ENCODE measurements at regions not wholly inside any gene's neighbourhood (a gene's known extent, or its start where the extent isn't known, plus 50 kb on each side); places are given as distances from the start of the nearest gene placed in this dataset.

DNA sequence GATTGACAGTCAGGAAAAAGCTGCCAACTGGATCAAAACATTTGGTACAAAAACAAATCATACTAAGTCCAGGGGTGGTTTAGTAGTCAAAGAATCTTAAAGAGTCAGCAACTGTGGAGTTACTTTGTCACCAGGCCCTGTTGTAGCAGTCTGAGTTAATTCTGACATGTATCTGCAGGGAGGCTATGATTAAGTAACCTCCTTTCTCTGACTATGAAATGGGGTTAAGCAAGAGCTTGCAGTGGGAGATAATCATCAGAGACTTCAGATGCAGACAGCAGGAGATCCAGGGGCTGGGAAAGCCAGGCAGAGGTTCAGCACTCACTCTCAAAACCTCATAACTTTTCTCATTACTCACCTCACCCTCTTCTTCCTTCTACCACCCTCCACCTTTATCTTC is 99.2 kb upstream of the BTG3 start:
- Histone ChIP-seq H2AFZ (no peak overlapping the region), H3K36me3 (replicated peaks; ENCODE audit: insufficient read depth, low read depth) (no peaks in the 10 kb centered on the region), H3K4me2 (no peak overlapping the region), H3K9me2 (replicated peaks; ENCODE audit: insufficient read depth) (no peaks in the 10 kb centered on the region), H3K4me1 (ENCODE audit: insufficient read depth) (no peaks in the 10 kb centered on the region), H3K9me3 (ENCODE audit: low read depth) (no peaks in the 10 kb centered on the region), H3K4me3 (no peak overlapping the region), H3K27ac (no peak overlapping the region), H4K20me1 (ENCODE audit: insufficient read depth, poor library complexity, severe bottlenecking) (no peaks in the 10 kb centered on the region), H3K27me3 (no peaks in the 10 kb centered on the region), H3K79me2 (no peaks in the 10 kb centered on the region)
- no peak for DNase-seq (ENCODE audit: low spot score)
- TF ChIP-seq EZH2 (IDR thresholded peaks at IDR 0.05; ENCODE audit: borderline replicate concordance) (no peak), EZH2phosphoT487 (IDR thresholded peaks at IDR 0.05; ENCODE audit: low read depth, severe bottlenecking, unreplicated experiment) (no peak)
- TF ChIP-seq, protein P1, sequence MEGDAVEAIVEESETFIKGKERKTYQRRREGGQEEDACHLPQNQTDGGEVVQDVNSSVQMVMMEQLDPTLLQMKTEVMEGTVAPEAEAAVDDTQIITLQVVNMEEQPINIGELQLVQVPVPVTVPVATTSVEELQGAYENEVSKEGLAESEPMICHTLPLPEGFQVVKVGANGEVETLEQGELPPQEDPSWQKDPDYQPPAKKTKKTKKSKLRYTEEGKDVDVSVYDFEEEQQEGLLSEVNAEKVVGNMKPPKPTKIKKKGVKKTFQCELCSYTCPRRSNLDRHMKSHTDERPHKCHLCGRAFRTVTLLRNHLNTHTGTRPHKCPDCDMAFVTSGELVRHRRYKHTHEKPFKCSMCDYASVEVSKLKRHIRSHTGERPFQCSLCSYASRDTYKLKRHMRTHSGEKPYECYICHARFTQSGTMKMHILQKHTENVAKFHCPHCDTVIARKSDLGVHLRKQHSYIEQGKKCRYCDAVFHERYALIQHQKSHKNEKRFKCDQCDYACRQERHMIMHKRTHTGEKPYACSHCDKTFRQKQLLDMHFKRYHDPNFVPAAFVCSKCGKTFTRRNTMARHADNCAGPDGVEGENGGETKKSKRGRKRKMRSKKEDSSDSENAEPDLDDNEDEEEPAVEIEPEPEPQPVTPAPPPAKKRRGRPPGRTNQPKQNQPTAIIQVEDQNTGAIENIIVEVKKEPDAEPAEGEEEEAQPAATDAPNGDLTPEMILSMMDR (IDR thresholded peaks at IDR 0.05; ENCODE audit: poor library complexity) = no peak

DNA sequence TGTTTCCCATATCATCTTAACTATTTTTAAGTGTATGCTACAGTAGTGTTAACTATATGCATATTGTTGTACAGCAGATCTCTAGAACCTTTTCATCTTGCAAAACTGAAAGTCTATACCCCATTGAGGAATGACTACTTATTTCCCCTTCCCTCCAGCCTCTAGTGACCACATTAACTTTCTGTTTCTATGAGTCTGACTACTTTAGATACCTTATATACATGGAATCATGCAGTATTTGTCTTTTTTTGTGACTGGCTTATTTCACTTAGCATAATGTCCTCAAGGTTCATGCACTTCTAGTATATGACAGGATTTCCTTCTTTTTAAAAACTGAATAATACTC is 96.5 kb upstream of the BTG3 start:
- Histone ChIP-seq H4K20me1 (ENCODE audit: insufficient read depth, poor library complexity, severe bottlenecking) (no peaks in the 10 kb centered on the region), H2AFZ (no peak overlapping the region)
- TF ChIP-seq, protein P1 (IDR thresholded peaks at IDR 0.05; ENCODE audit: poor library complexity) = no peak
- TF ChIP-seq EZH2phosphoT487 (IDR thresholded peaks at IDR 0.05; ENCODE audit: low read depth, severe bottlenecking, unreplicated experiment) = no peak
- TF ChIP-seq EZH2 (IDR thresholded peaks at IDR 0.05; ENCODE audit: borderline replicate concordance) = no peak

DNA sequence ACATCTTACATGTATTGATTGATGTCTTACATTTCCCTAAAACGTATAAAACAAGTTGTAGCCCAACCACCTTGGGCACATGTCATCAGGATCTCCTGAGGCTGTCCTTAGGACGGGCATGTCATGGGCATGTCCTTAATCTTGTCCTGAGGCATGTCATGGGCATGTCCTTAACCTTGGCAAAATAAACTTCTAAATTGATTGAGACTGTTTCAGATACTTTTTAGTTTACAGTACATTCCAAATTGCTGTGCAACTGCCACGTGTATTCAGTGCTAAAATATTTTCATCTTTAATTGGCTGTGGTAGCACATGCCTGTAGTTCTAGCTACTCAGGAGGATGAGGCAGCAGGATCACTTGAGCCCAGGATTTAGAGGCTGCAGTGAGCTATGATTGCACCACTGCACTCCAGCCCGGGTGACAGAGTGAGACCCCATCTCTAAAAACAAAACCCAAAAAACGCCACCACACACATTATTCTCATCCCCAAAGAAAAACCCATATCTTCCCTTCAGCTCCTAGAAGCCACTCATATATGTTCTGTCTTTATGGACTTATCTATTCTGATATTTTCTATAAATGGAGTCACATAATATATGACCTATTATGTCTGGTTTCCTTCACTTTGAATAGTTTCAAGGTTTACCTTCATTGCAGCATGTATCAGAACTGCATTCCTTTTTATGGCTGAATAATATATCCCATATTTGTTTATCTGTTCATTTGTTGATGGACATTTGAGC is 96.0 kb upstream of the BTG3 start:
- no peaks in the 10 kb centered on the region for H3K27me3 ChIP-seq
- DNase-seq (ENCODE audit: low spot score) = no peak
- H3K27ac ChIP-seq = no peak overlapping the region
- no peak overlapping the region for H3K4me3 ChIP-seq
- no peaks in the 10 kb centered on the region for H3K79me2 ChIP-seq
- H2AFZ ChIP-seq = no peak overlapping the region
- 73% methylated on average over 5 of the region's 5 CpGs for WGBS (ENCODE audit: low lambda C conversion rate, missing lambda C conversion rate)
- H3K4me1 ChIP-seq (ENCODE audit: insufficient read depth) = no peaks in the 10 kb centered on the region
- H3K4me2 ChIP-seq = no peak overlapping the region
- no peaks in the 10 kb centered on the region for H3K9me2 ChIP-seq (replicated peaks; ENCODE audit: insufficient read depth)
- no peaks in the 10 kb centered on the region for H4K20me1 ChIP-seq (ENCODE audit: insufficient read depth, poor library complexity, severe bottlenecking)
- H3K36me3 ChIP-seq (replicated peaks; ENCODE audit: insufficient read depth, low read depth) = no peaks in the 10 kb centered on the region
- H3K9me3 ChIP-seq (ENCODE audit: low read depth) = no peaks in the 10 kb centered on the region
- TF ChIP-seq, protein P1 (IDR thresholded peaks at IDR 0.05; ENCODE audit: poor library complexity) = no peak
- TF ChIP-seq EZH2 (IDR thresholded peaks at IDR 0.05; ENCODE audit: borderline replicate concordance) (no peak), EZH2phosphoT487 (IDR thresholded peaks at IDR 0.05; ENCODE audit: low read depth, severe bottlenecking, unreplicated experiment) (no peak)

More for the DNA sequence above, 96.5 kb upstream of the BTG3 start:
- H3K9me3 ChIP-seq (ENCODE audit: low read depth) = no peaks in the 10 kb centered on the region
- no peaks in the 10 kb centered on the region for H3K4me1 ChIP-seq (ENCODE audit: insufficient read depth)
- no peak overlapping the region for H3K27ac ChIP-seq
- no peaks in the 10 kb centered on the region for H3K27me3 ChIP-seq
- no peak overlapping the region for H3K4me2 ChIP-seq
- DNase-seq (ENCODE audit: low spot score) = no peak
- H3K9me2 ChIP-seq (replicated peaks; ENCODE audit: insufficient read depth) = no peaks in the 10 kb centered on the region
- H3K79me2 ChIP-seq = no peaks in the 10 kb centered on the region
- no peaks in the 10 kb centered on the region for H3K36me3 ChIP-seq (replicated peaks; ENCODE audit: insufficient read depth, low read depth)
- no peak overlapping the region for H3K4me3 ChIP-seq

All from hepatocyte (in vitro differentiated cells).